ENCODE measurements at regions not wholly inside any gene's neighbourhood (a gene's known extent, or its start where the extent isn't known, plus 50 kb on each side); places are given as distances from the start of the nearest gene placed in this dataset.

DNA sequence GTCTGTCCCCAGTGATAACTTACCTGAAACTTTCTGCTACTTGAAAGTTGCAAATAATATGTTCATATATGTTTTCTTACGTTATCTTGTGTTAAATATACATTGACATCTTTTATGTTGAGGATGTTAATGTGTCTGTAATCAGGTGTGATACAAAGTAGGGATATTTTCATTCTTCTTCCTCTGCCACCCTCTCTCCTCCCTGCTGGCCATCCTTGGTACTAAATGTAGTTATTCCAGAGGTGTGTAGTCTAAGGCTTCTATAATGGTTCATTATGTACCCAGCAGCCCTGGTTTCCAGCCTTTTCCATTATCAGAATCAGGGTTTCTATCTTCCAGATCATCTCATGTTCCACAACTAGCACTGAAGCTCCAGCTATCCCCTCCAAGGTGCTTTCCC lies 606.7 kb upstream of the KLHL1 start:
- TF ChIP-seq, protein P1, sequence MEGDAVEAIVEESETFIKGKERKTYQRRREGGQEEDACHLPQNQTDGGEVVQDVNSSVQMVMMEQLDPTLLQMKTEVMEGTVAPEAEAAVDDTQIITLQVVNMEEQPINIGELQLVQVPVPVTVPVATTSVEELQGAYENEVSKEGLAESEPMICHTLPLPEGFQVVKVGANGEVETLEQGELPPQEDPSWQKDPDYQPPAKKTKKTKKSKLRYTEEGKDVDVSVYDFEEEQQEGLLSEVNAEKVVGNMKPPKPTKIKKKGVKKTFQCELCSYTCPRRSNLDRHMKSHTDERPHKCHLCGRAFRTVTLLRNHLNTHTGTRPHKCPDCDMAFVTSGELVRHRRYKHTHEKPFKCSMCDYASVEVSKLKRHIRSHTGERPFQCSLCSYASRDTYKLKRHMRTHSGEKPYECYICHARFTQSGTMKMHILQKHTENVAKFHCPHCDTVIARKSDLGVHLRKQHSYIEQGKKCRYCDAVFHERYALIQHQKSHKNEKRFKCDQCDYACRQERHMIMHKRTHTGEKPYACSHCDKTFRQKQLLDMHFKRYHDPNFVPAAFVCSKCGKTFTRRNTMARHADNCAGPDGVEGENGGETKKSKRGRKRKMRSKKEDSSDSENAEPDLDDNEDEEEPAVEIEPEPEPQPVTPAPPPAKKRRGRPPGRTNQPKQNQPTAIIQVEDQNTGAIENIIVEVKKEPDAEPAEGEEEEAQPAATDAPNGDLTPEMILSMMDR (IDR thresholded peaks at IDR 0.05; ENCODE audit: borderline replicate concordance, extremely low read depth, low read length, poor library complexity, severe bottlenecking), result no peak
- no peak for TF ChIP-seq EZH2 (IDR thresholded peaks at IDR 0.05; ENCODE audit: borderline replicate concordance, low read depth, low read length, severe bottlenecking)

All from DND-41 (cell line).